ENCODE measurements at regions not wholly inside any gene's neighbourhood (a gene's known extent, or its start where the extent isn't known, plus 50 kb on each side); places are given as distances from the start of the nearest gene placed in this dataset.

GRCh38 chr9:78470741-78471140 is 173.8 kb downstream of the PSAT1 start:
- DNase-seq (ENCODE audit: low spot score), result no peak
- TF ChIP-seq CTCF (IDR thresholded peaks at IDR 0.05; ENCODE audit: borderline replicate concordance, control extremely low read depth, extremely low read depth, insufficient read depth, missing control alignments), result no peak
- in situ Hi-C loops (cut with MboI; ENCODE audit: low sequenced_read_pairs, unreplicated experiment), result no loop called here

- in situ Hi-C loops (cut with MboI; ENCODE audit: low sequenced_read_pairs, unreplicated experiment), result no loop called here
- no peak for DNase-seq (ENCODE audit: low spot score)
- no peak for TF ChIP-seq CTCF (IDR thresholded peaks at IDR 0.05; ENCODE audit: borderline replicate concordance, control extremely low read depth, extremely low read depth, insufficient read depth, missing control alignments)
These were observed 175.2 kb downstream of the PSAT1 start for GRCh38 chr9:78472111-78472510.

GRCh38 chr9:78479441-78479840 is 182.5 kb downstream of the PSAT1 start:
- no peak for DNase-seq (ENCODE audit: low spot score)
- in situ Hi-C loops (cut with MboI; ENCODE audit: low sequenced_read_pairs, unreplicated experiment), result no loop called here
- no peak for TF ChIP-seq CTCF (IDR thresholded peaks at IDR 0.05; ENCODE audit: borderline replicate concordance, control extremely low read depth, extremely low read depth, insufficient read depth, missing control alignments)

GRCh38 chr9:78486661-78487060 is 189.7 kb downstream of the PSAT1 start:
- no peak for DNase-seq (ENCODE audit: low spot score)
- TF ChIP-seq CTCF (IDR thresholded peaks at IDR 0.05; ENCODE audit: borderline replicate concordance, control extremely low read depth, extremely low read depth, insufficient read depth, missing control alignments), result no peak
- in situ Hi-C loops (cut with MboI; ENCODE audit: low sequenced_read_pairs, unreplicated experiment), result no loop called here

GRCh38 chr9:78490231-78490630 is 193.3 kb downstream of the PSAT1 start:
- DNase-seq (ENCODE audit: low spot score), result no peak
- in situ Hi-C loops (cut with MboI; ENCODE audit: low sequenced_read_pairs, unreplicated experiment), result no loop called here
- TF ChIP-seq CTCF (IDR thresholded peaks at IDR 0.05; ENCODE audit: borderline replicate concordance, control extremely low read depth, extremely low read depth, insufficient read depth, missing control alignments), result no peak

- in situ Hi-C loops (cut with MboI; ENCODE audit: low sequenced_read_pairs, unreplicated experiment), result no loop called here
- no peak for DNase-seq (ENCODE audit: low spot score)
- TF ChIP-seq CTCF (IDR thresholded peaks at IDR 0.05; ENCODE audit: borderline replicate concordance, control extremely low read depth, extremely low read depth, insufficient read depth, missing control alignments), result no peak
These were observed 194.5 kb downstream of the PSAT1 start for GRCh38 chr9:78491402-78491801.
